Nephron (organoid): ENCODE measurements at regions not wholly inside any gene's neighbourhood (a gene's known extent, or its start where the extent isn't known, plus 50 kb on each side); places are given as distances from the start of the nearest gene placed in this dataset.

Experiments
- H3K27ac Mint-ChIP-seq, 3 experiments: 2 replicates each; pipeline ENCODE4 v1.8.0; 2020; ENCODE audit warnings: mixed read lengths in 3 of 3, mild to moderate bottlenecking in 2 of 3, moderate library complexity in 1 of 3
- H3K27me3 Mint-ChIP-seq: 2 replicates; pipeline ENCODE4 v1.8.0; 2021; ENCODE audit warnings: low read depth, mild to moderate bottlenecking, moderate library complexity, mixed read lengths
- H3K36me3 Mint-ChIP-seq: 2 replicates; pipeline ENCODE4 v1.8.0; 2020; ENCODE audit warnings: low read depth, mixed read lengths
- H3K4me1 Mint-ChIP-seq: 2 replicates; pipeline ENCODE4 v1.8.0; 2020; ENCODE audit warnings: mixed read lengths
- H3K4me3 Mint-ChIP-seq, 3 experiments: 2 replicates each; pipeline ENCODE4 v1.8.0; 2020; ENCODE audit warnings: mild to moderate bottlenecking in 3 of 3, mixed read lengths in 3 of 3, moderate library complexity in 2 of 3
- H3K9me3 Mint-ChIP-seq: 2 replicates; pipeline ENCODE4 v1.8.0; 2020; ENCODE audit warnings: mixed read lengths
- CTCF ChIP-seq, 3 experiments: fragments of 200-600 bp; sonication (generic); IDR thresholded peaks; one replicate each; pipeline ENCODE4 v1.5.0; 2021; ENCODE audit warnings: antibody characterized with exemption in 3 of 3; ENCODE audit not compliant: unreplicated experiment in 3 of 3

DNA sequence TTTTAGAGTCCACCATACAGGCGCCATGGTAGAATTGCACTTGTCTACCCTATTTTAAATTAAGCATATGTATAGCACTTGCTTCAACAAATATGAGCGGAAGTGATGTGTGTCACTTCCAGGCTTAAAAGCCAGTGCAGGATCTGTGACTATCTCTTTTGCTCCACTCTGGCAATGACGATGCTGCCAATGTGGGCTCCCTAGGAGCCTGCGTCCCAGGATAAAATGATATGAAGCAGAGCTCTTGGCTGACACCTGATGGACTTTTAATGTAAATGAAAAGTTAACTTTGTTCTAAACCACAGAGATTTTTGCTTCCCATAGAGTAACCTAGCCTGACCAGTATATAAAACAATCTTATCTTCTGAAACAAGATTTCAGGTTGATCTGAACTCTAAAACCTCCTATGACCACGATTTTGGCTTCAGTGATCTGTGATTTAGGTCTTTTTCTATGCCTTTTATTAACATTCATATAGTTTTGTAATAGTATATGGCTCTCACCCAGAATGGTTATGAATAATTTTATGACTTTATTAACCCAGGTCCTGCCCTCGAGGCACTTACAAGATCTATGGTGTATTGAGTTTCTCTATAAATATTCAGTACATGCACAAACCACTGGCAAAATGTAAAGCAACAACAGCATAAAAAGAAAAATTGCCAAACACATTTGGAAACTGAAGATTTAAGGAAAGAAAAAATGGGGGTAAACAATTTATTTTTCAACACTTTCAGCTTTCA is 422.5 kb upstream of the PIK3C3 start:
- Mint-ChIP-seq H3K36me3 (peaks cover 6% of the 10 kb centered on the region), H3K4me3 (no peak overlapping the region), H3K27ac (peak overlapping the region in 1 of 3 experiments; percentile 29), H3K4me1 (no peaks in the 10 kb centered on the region), H3K9me3 (peaks cover 4% of the 10 kb centered on the region), H3K27me3 (no peaks in the 10 kb centered on the region)
- TF ChIP-seq CTCF (IDR thresholded peaks at IDR 0.05; ENCODE audit: unreplicated experiment in 3 of 3): peak; percentile 21 to 27 (median 27)

- Mint-ChIP-seq H3K9me3 (no peaks in the 10 kb centered on the region), H3K27ac (no peak overlapping the region), H3K27me3 (no peaks in the 10 kb centered on the region)
These were observed 424.1 kb upstream of the PIK3C3 start for GRCh38 chr18:41530970-41531369.

GRCh38 chr18:41529093-41529492 is 425.9 kb upstream of the PIK3C3 start:
- Mint-ChIP-seq H3K9me3 (no peaks in the 10 kb centered on the region), H3K27ac (no peak overlapping the region), H3K36me3 (no peaks in the 10 kb centered on the region), H3K4me3 (no peak overlapping the region), H3K4me1 (no peaks in the 10 kb centered on the region), H3K27me3 (no peaks in the 10 kb centered on the region)
- TF ChIP-seq CTCF (IDR thresholded peaks at IDR 0.05; ENCODE audit: unreplicated experiment in 3 of 3): no peak

More at GRCh38 chr18:41530970-41531369, 424.1 kb upstream of the PIK3C3 start:
- no peak for TF ChIP-seq CTCF (IDR thresholded peaks at IDR 0.05; ENCODE audit: unreplicated experiment in 3 of 3)
- Mint-ChIP-seq H3K36me3 (no peaks in the 10 kb centered on the region), H3K4me3 (no peak overlapping the region), H3K4me1 (no peaks in the 10 kb centered on the region)

GRCh38 chr18:41526054-41526453 is 429.0 kb upstream of the PIK3C3 start:
- H3K36me3 Mint-ChIP-seq: no peaks in the 10 kb centered on the region
- no peaks in the 10 kb centered on the region for H3K27me3 Mint-ChIP-seq
- H3K4me1 Mint-ChIP-seq: no peaks in the 10 kb centered on the region
- no peak overlapping the region for H3K4me3 Mint-ChIP-seq
- H3K9me3 Mint-ChIP-seq: no peaks in the 10 kb centered on the region
- no peak for TF ChIP-seq CTCF (IDR thresholded peaks at IDR 0.05; ENCODE audit: unreplicated experiment in 3 of 3)
- no peak overlapping the region for H3K27ac Mint-ChIP-seq

- TF ChIP-seq CTCF (IDR thresholded peaks at IDR 0.05; ENCODE audit: unreplicated experiment in 3 of 3): no peak
- Mint-ChIP-seq H3K36me3 (no peaks in the 10 kb centered on the region), H3K27me3 (no peaks in the 10 kb centered on the region), H3K9me3 (no peaks in the 10 kb centered on the region), H3K4me3 (no peak overlapping the region), H3K27ac (no peak overlapping the region), H3K4me1 (no peaks in the 10 kb centered on the region)
These were observed 430.2 kb upstream of the PIK3C3 start for GRCh38 chr18:41524674-41525470.
